HepG2 (cell line): ENCODE measurements at regions not wholly inside any gene's neighbourhood (a gene's known extent, or its start where the extent isn't known, plus 50 kb on each side); places are given as distances from the start of the nearest gene placed in this dataset.

Experiments used
- POLR2A ChIP-seq, 2 experiments: IDR thresholded peaks; 2 replicates each; pipeline ENCODE4 v1.6.1; 2011; ENCODE audit warnings: low read depth in 2 of 2, low read length in 2 of 2, mild to moderate bottlenecking in 1 of 2, moderate library complexity in 1 of 2; ENCODE audit not compliant: insufficient read depth in 1 of 2
- RAD21 ChIP-seq: fragments of 450-650 bp; formaldehyde crosslinking; IDR thresholded peaks from 2 replicates; pipeline ENCODE4 v1.5.0; 2020; ENCODE audit warnings: mild to moderate bottlenecking
- SETDB1 ChIP-seq: sonication (generic); formaldehyde crosslinking; IDR thresholded peaks from 2 replicates; pipeline ENCODE4 v1.5.1; 2020; ENCODE audit warnings: missing genetic modification reagents, mild to moderate bottlenecking, borderline replicate concordance
- TCF7L2 ChIP-seq: IDR thresholded peaks from 2 replicates; pipeline ENCODE4 v1.6.1; 2011; ENCODE audit warnings: mild to moderate bottlenecking, low read depth, low read length, moderate library complexity
- ZNF547 ChIP-seq: sonication (generic); formaldehyde crosslinking; IDR thresholded peaks from 2 replicates; pipeline ENCODE4 v1.5.1; 2020; ENCODE audit warnings: mild to moderate bottlenecking, missing genetic modification reagents

- no peak for TF ChIP-seq POLR2A (IDR thresholded peaks at IDR 0.05; ENCODE audit: insufficient read depth in 1 of 2, low read depth in 2 of 2, low read length in 2 of 2)
- TF ChIP-seq RAD21 (CRISPR knock-in tag), result no peak
- no peak for TF ChIP-seq TCF7L2
- no peak for TF ChIP-seq SETDB1 (CRISPR knock-in tag)
- no peak for TF ChIP-seq ZNF547 (CRISPR knock-in tag)
These were observed 585.4 kb upstream of the PBX1 start for GRCh38 chr1:163973586-163973985.
